ENCODE measurements at regions not wholly inside any gene's neighbourhood (a gene's known extent, or its start where the extent isn't known, plus 50 kb on each side); places are given as distances from the start of the nearest gene placed in this dataset.

DNA sequence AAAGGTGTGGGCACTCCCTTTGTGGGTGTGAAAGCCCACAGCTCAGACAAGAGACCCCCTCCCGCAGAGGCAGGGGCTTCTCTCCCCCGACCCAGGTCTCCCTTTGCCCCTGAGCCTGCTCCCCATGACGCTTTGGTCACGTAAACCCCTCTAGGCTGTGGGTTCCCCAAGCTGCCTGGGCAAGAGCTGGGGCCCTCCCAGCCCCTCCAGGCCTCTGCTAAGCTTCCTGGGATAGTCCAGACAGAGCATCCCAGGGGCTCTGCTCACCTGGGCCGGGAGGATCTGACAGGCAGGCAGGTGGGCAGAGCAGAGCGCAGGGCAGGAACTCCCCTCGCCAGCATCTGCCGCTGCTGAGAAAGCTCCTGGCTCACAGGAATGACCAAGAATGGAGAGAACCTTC, 177.3 kb downstream of the BANP start:
- Histone ChIP-seq H3K79me1 (ENCODE audit: low read depth, low read length) (no peaks in the 10 kb centered on the region), H3K14ac (ENCODE audit: insufficient read length) (no peak overlapping the region), H3K56ac (replicated peaks; ENCODE audit: insufficient read length, low read depth, low read length) (no peak overlapping the region), H3K9ac (replicated peaks in 1 of 4; ENCODE audit: extremely low read depth in 1 of 4, low read depth in 3 of 4, low read length in 3 of 4) (no peak overlapping the region), H2AK5ac (ENCODE audit: low read depth, low read length) (no peak overlapping the region), H3K27ac (ENCODE audit: low read depth, low read length) (no peak overlapping the region), H4K20me1 (replicated peaks in 1 of 2; ENCODE audit: control insufficient read depth in 1 of 2, insufficient read depth in 2 of 2, low read length in 2 of 2) (no peaks in the 10 kb centered on the region), H3K36me3 (ENCODE audit: control insufficient read depth in 2 of 4, insufficient read depth in 4 of 4, low read length in 3 of 4) (no peaks in the 10 kb centered on the region), H3K23ac (ENCODE audit: insufficient read length) (no peak overlapping the region), H3K23me2 (ENCODE audit: low read depth, low read length) (no peaks in the 10 kb centered on the region), H3K9me3 (ENCODE audit: insufficient read depth in 2 of 2, low read depth in 1 of 2, low read length in 1 of 2) (no peaks in the 10 kb centered on the region), H3K4me1 (replicated peaks in 1 of 4; ENCODE audit: control insufficient read depth in 3 of 4, insufficient read depth in 4 of 4, low read length in 3 of 4) (no peaks in the 10 kb centered on the region), H2AFZ (ENCODE audit: low read length) (no peak overlapping the region), H4K8ac (ENCODE audit: extremely low read depth, insufficient read depth, low read length) (no peak overlapping the region), H3K27me3 (replicated peaks in 1 of 4; ENCODE audit: control insufficient read depth in 3 of 4, extremely low read depth in 1 of 4, insufficient read depth in 3 of 4, low read length in 3 of 4) (no peaks in the 10 kb centered on the region), H3K79me2 (ENCODE audit: control insufficient read depth in 1 of 2, insufficient read depth in 2 of 2, low read length in 2 of 2) (no peaks in the 10 kb centered on the region), H2BK12ac (ENCODE audit: low read depth, low read length) (no peak overlapping the region), H4K5ac (ENCODE audit: insufficient read length, low read depth, low read length) (no peak overlapping the region), H2BK5ac (ENCODE audit: low read depth, low read length) (no peak overlapping the region), H2BK15ac (ENCODE audit: low read length) (no peak overlapping the region), H3K18ac (ENCODE audit: extremely low read depth, low read length) (no peak overlapping the region), H3K4ac (replicated peaks; ENCODE audit: insufficient read length, low read depth, low read length) (no peak overlapping the region), H2BK120ac (replicated peaks; ENCODE audit: low read depth, low read length) (no peak overlapping the region), H2BK20ac (ENCODE audit: low read length) (no peak overlapping the region), H3K4me2 (ENCODE audit: insufficient read depth in 1 of 2, low read depth in 2 of 2, low read length in 2 of 2) (no peak overlapping the region), H3K4me3 (ENCODE audit: extremely low read depth in 1 of 4, insufficient read depth in 2 of 4, low read depth in 3 of 4, low read length in 4 of 4) (no peak overlapping the region), H4K91ac (replicated peaks; ENCODE audit: insufficient read length, low read length) (no peak overlapping the region)
- ChIA-PET POLR2A (ENCODE audit: partially characterized antibody) (no interaction called here), CTCF (ENCODE audit: partially characterized antibody) (interaction anchor here (1.3 kb wide), 1 partner anchor 11 kb away, joined by 6 read pairs; no protein-coding TSS in a partner anchor)
- FAIRE-seq (no peak), DNase-seq (ENCODE audit: low read depth in 1 of 2, low spot score in 2 of 2) (no peak)
- 91% methylated on average over 8 of the region's 8 CpGs; no CpG with 5 or more reads in 1 of the 2 experiments for WGBS, 2 experiments (ENCODE audit: extremely low coverage in 1 of 2, insufficient coverage in 1 of 2, insufficient read length in 1 of 2, insufficient replicate concordance in 2 of 2, low coverage in 1 of 2, low lambda C conversion rate in 2 of 2, missing lambda C conversion rate in 1 of 2)
- TF ChIP-seq POLR2A (IDR thresholded peaks at IDR 0.05; ENCODE audit: control extremely low read depth in 1 of 2, low read depth in 2 of 2, low read length in 2 of 2) (no peak), ASH2L (IDR thresholded peaks at IDR 0.05; ENCODE audit: low read length) (no peak), CBX8 (IDR thresholded peaks at IDR 0.05; ENCODE audit: borderline replicate concordance, low read depth, low read length) (no peak)

All from H1 (cell line).